DMS114 treated with DMSO at 0.1 percent for 48 hours (cell line): ENCODE measurements at regions not wholly inside any gene's neighbourhood (a gene's known extent, or its start where the extent isn't known, plus 50 kb on each side); places are given as distances from the start of the nearest gene placed in this dataset.

ENCODE experiments used
- DNase-seq: peaks from one replicate; lab custom pipeline; 2025; ENCODE audit not compliant: unreplicated experiment; lab: John Stamatoyannopoulos, UW

DNA sequence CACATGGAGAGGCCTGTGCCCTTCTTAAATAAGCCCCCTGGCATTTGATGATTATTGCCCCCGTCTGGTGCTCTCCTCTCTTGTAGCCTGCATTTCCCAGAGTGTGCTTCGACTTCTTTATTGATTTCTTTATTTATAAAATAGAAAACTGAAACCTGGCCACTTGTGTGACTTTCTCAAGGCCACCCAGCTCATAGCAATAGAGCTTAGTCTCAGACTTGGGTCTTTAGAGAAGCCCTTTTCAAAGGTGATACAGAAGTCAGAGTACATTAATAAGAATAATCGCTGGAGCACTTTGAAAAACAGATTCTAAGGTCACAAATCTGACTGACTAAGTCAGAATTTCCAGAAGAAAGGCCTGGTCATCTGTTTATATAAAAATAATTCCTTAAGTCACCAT, 86.6 kb downstream of the NOC3L start:
- no peak for DNase-seq

DNA sequence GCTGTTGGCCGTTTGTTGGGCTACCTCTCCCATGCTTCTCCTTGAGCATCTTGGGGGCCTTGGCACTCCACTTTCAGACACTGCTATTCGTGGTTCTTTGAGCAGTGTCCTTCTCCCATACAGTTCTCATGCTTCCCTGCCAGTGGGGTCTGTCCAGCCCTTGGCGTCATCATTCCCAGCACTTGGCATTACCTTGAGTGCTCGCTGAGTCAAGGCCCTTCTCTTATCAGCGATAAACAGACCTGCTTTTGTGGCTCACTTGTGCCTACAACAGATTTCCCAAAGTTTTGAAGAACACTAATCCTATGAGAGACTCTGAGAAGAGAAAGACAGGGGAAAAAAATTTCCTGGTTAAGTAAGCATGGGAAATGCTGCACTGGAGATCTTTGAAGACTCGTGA, 85.3 kb downstream of the NOC3L start:
- no peak for DNase-seq

DNA sequence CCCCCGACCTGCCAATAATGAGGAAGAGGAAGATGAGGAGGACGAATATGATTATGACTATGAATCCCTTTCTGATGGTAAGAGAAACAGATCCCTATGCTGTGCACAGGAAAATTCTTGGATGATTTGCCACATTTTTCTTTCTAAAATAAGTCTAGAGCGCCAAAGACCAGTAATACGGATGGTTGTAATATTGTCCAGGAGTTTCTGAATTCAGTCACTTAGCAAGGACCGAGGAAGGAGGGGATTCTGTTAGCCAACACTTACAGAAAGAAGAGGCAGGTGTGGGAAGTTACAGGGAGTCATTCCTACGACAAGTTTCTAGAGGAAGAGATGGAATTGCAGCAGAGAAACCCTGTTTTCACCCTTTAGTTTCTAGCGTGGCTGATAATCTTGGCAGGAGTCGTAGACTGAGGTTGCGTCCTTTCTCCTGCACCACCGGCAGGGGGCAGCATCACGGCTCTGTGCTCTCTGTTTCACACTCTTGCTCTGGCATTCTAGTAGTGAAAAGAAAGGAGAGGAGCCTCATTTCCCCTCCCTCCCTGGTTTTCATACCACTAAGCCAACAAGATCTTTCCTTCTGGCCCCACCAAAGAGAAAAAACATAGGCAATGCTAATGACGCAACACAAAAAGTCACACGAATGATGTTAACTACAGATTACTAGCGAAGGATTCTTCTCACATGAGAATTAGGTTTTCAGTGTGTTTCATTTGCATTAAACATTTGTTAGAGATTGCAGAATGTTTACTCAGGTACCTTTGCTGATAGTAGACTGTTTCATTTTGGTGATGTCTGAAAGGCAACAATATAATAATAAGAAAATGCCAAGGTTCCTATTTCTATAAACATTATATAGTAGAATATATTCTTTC, 82.7 kb downstream of the NOC3L start:
- DNase-seq: peak; percentile 42

DNA sequence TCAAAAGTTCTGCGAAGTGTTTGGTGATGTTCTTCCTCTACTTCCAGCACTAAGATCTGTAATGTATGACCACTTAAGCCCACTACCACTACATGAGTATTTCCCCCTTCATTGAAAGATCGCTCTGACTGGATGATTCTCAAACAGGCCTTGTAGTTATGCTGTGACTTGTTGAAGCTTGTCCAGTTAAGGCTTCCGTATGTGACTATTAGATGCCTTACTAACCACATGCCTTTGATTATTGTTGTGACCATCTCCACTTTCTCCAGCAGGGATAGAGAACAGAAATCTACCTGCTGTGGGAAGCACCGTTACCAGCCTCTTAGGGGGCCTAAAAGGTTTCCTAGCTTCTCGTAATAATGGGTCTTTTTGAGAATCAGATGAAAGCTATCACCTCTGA, 81.1 kb downstream of the NOC3L start:
- DNase-seq: no peak

- no peak for DNase-seq
These were observed 80.4 kb downstream of the NOC3L start for GRCh38 chr10:94282369-94282768.
